ENCODE measurements at regions not wholly inside any gene's neighbourhood (a gene's known extent, or its start where the extent isn't known, plus 50 kb on each side); places are given as distances from the start of the nearest gene placed in this dataset.

- TF ChIP-seq CTCF (IDR thresholded peaks at IDR 0.05), result no peak
- TF ChIP-seq POLR2A (IDR thresholded peaks at IDR 0.05), result no peak
Observed at GRCh38 chr2:128560718-128561117, 242.1 kb upstream of the HS6ST1 start.

All from thyroid gland (tissue), 4 donors.